GM23338 (cell line): ENCODE measurements at regions not wholly inside any gene's neighbourhood (a gene's known extent, or its start where the extent isn't known, plus 50 kb on each side); places are given as distances from the start of the nearest gene placed in this dataset.

Experiments used
- ATAC-seq: fragments of 200-7000 bp; cut with Tn5 transposase; 3 replicates; pipeline ENCODE4 v1.9.1; 2020
- DNase-seq: peaks from one replicate; pipeline ENCODE4 v3.0.0-alpha.2; 2015; ENCODE audit warnings: low spot score
- H2AFZ ChIP-seq: fragments of 200-600 bp; sonication (generic); 2 replicates; pipeline ENCODE4 v1.8.0; 2016; ENCODE audit warnings: antibody characterized with exemption, mild to moderate bottlenecking, moderate library complexity
- H3F3A ChIP-seq: fragments of 200-600 bp; sonication (generic); replicated peaks from 2 replicates; pipeline ENCODE4 v1.8.0; 2017; ENCODE audit warnings: antibody characterized with exemption, mixed run types, low read depth
- H3K27ac ChIP-seq: fragments of 200-600 bp; sonication (generic); 2 replicates; pipeline ENCODE4 v1.6.1; 2016; ENCODE audit warnings: low read depth
- H3K27me3 ChIP-seq: fragments of 200-600 bp; sonication (generic); 2 replicates; pipeline ENCODE4 v1.8.0; 2016; ENCODE audit warnings: mild to moderate bottlenecking, mixed run types, moderate library complexity; ENCODE audit not compliant: insufficient read depth
- H3K36me3 ChIP-seq: fragments of 200-600 bp; sonication (generic); 2 replicates; pipeline ENCODE4 v1.8.0; 2016; ENCODE audit warnings: mild to moderate bottlenecking; ENCODE audit not compliant: insufficient read depth
- H3K4me1 ChIP-seq: fragments of 200-600 bp; sonication (generic); 2 replicates; pipeline ENCODE4 v1.8.0; 2016; ENCODE audit warnings: mild to moderate bottlenecking, moderate library complexity; ENCODE audit not compliant: insufficient read depth
- H3K4me2 ChIP-seq: fragments of 200-600 bp; sonication (generic); 2 replicates; pipeline ENCODE4 v1.7.1; 2017; ENCODE audit warnings: mixed run types
- H3K4me3 ChIP-seq: fragments of 200-600 bp; sonication (generic); 2 replicates; pipeline ENCODE4 v1.6.1; 2016; ENCODE audit warnings: mixed run types
- H3K79me2 ChIP-seq: fragments of 200-600 bp; sonication (generic); replicated peaks from 2 replicates; pipeline ENCODE4 v1.8.0; 2017; ENCODE audit warnings: mild to moderate bottlenecking; ENCODE audit not compliant: insufficient read depth
- H3K9me2 ChIP-seq: fragments of 200-600 bp; sonication (generic); 2 replicates; pipeline ENCODE4 v1.8.0; 2017; ENCODE audit not compliant: insufficient read depth
- H4K20me1 ChIP-seq: fragments of 200-600 bp; sonication (generic); replicated peaks from 2 replicates; pipeline ENCODE4 v1.8.0; 2017; ENCODE audit warnings: mild to moderate bottlenecking; ENCODE audit not compliant: insufficient read depth
- H3K27ac Mint-ChIP-seq: 2 replicates; pipeline ENCODE4 v1.8.0; 2020; ENCODE audit warnings: inconsistent platforms, mild to moderate bottlenecking, moderate library complexity, mixed read lengths
- H3K27me3 Mint-ChIP-seq: 3 replicates; pipeline ENCODE4 v1.8.0; 2022; ENCODE audit warnings: low read depth, mild to moderate bottlenecking, moderate library complexity, mixed read lengths, inconsistent platforms; ENCODE audit not compliant: insufficient read depth, poor library complexity
- H3K36me3 Mint-ChIP-seq: 3 replicates; pipeline ENCODE4 v1.8.0; 2021; ENCODE audit warnings: low read depth, mild to moderate bottlenecking, inconsistent platforms, moderate library complexity, mixed read lengths
- H3K4me1 Mint-ChIP-seq: 3 replicates; pipeline ENCODE4 v1.8.0; 2020; ENCODE audit warnings: mild to moderate bottlenecking, inconsistent platforms, mixed read lengths
- H3K4me3 Mint-ChIP-seq: 3 replicates; pipeline ENCODE4 v1.8.0; 2021; ENCODE audit warnings: moderate library complexity, mild to moderate bottlenecking, inconsistent platforms, mixed read lengths
- H3K9me3 Mint-ChIP-seq: 3 replicates; pipeline ENCODE4 v1.8.0; 2020; ENCODE audit warnings: moderate library complexity, mild to moderate bottlenecking, inconsistent platforms, mixed read lengths
- CREB1 ChIP-seq: fragments of 250-450 bp; sonication (Bioruptor Pico); IDR thresholded peaks from 2 replicates; pipeline ENCODE4 v1.5.0; 2020; ENCODE audit warnings: low read depth, mild to moderate bottlenecking, moderate library complexity
- CTCF ChIP-seq, 2 experiments: fragments of 200-600 bp in 1 of 2; sonication (generic) in 1 of 2; conservative IDR thresholded peaks; 2 replicates each; pipeline versions ENCODE4 v1.5.1 to v1.6.1; 2016 to 2017; ENCODE audit warnings: antibody characterized with exemption in 2 of 2, low read depth in 2 of 2, mild to moderate bottlenecking in 2 of 2, moderate library complexity in 1 of 2
- EZH2 ChIP-seq: fragments of 200-600 bp; sonication (generic); IDR thresholded peaks from one replicate; pipeline ENCODE4 v1.8.0; 2017; ENCODE audit warnings: antibody characterized with exemption, mild to moderate bottlenecking, low read depth; ENCODE audit not compliant: unreplicated experiment
- EZH2phosphoT487 ChIP-seq: fragments of 200-600 bp; sonication (generic); IDR thresholded peaks from one replicate; pipeline ENCODE4 v1.8.1; 2018; ENCODE audit warnings: antibody characterized with exemption; ENCODE audit not compliant: unreplicated experiment
- JUNB ChIP-seq: IDR thresholded peaks from one replicate; pipeline ENCODE4 v1.6.1; 2016; ENCODE audit warnings: antibody characterized with exemption; ENCODE audit not compliant: unreplicated experiment
- NANOG ChIP-seq: IDR thresholded peaks from 2 replicates; pipeline ENCODE4 v1.6.1; 2016; ENCODE audit warnings: antibody characterized with exemption, borderline replicate concordance
- POLR2AphosphoS5 ChIP-seq: IDR thresholded peaks from 2 replicates; pipeline ENCODE4 v1.6.1; 2016; ENCODE audit warnings: antibody characterized with exemption, low read depth
- STAT1 ChIP-seq: IDR thresholded peaks from one replicate; pipeline ENCODE4 v1.6.1; 2016; ENCODE audit warnings: antibody characterized with exemption; ENCODE audit not compliant: unreplicated experiment
- ZNF114 ChIP-seq: fragments of 250-450 bp; sonication (Bioruptor Pico); IDR thresholded peaks from 2 replicates; pipeline ENCODE4 v1.5.0; 2020; ENCODE audit warnings: mild to moderate bottlenecking, moderate library complexity
- ZNF331 ChIP-seq: fragments of 250-450 bp; sonication (Bioruptor Pico); IDR thresholded peaks from 2 replicates; pipeline ENCODE4 v1.5.0; 2020; ENCODE audit warnings: low read depth, mild to moderate bottlenecking, moderate library complexity
- TF ChIP-seq, protein P1 (sequence below): IDR thresholded peaks from one replicate; pipeline ENCODE4 v1.6.1; 2018; ENCODE audit warnings: antibody characterized with exemption; ENCODE audit not compliant: unreplicated experiment
- TF ChIP-seq, protein P2 (sequence below): fragments of 250-450 bp; sonication (Bioruptor Pico); IDR thresholded peaks from 2 replicates; pipeline ENCODE4 v1.5.0; 2020; ENCODE audit warnings: mild to moderate bottlenecking, moderate library complexity
- TF ChIP-seq, protein P3 (sequence below): IDR thresholded peaks from 2 replicates; pipeline ENCODE4 v1.6.1; 2016; ENCODE audit warnings: antibody characterized with exemption

- no peak for ATAC-seq
- peaks cover 8% of the 10 kb centered on the region; the same call in 1 of the 2 replicates for H3K4me1 ChIP-seq
- peaks cover 7% of the 10 kb centered on the region; the same call in 2 of the 3 replicates for H3K36me3 Mint-ChIP-seq
- H3K27me3 ChIP-seq: no peaks in the 10 kb centered on the region
- no peak overlapping the region for H3K4me3 Mint-ChIP-seq
- peaks cover 5% of the 10 kb centered on the region for H3K27me3 Mint-ChIP-seq
- H3K27ac Mint-ChIP-seq: peak overlapping the region; percentile 78; the same call in 1 of the 2 replicates
- no peak overlapping the region for H2AFZ ChIP-seq
- peaks cover 23% of the 10 kb centered on the region for H3K4me1 Mint-ChIP-seq
- H3K27ac ChIP-seq: no peak overlapping the region
- H4K20me1 ChIP-seq: no peaks in the 10 kb centered on the region
- H3K79me2 ChIP-seq: no peaks in the 10 kb centered on the region
- TF ChIP-seq, protein P1, sequence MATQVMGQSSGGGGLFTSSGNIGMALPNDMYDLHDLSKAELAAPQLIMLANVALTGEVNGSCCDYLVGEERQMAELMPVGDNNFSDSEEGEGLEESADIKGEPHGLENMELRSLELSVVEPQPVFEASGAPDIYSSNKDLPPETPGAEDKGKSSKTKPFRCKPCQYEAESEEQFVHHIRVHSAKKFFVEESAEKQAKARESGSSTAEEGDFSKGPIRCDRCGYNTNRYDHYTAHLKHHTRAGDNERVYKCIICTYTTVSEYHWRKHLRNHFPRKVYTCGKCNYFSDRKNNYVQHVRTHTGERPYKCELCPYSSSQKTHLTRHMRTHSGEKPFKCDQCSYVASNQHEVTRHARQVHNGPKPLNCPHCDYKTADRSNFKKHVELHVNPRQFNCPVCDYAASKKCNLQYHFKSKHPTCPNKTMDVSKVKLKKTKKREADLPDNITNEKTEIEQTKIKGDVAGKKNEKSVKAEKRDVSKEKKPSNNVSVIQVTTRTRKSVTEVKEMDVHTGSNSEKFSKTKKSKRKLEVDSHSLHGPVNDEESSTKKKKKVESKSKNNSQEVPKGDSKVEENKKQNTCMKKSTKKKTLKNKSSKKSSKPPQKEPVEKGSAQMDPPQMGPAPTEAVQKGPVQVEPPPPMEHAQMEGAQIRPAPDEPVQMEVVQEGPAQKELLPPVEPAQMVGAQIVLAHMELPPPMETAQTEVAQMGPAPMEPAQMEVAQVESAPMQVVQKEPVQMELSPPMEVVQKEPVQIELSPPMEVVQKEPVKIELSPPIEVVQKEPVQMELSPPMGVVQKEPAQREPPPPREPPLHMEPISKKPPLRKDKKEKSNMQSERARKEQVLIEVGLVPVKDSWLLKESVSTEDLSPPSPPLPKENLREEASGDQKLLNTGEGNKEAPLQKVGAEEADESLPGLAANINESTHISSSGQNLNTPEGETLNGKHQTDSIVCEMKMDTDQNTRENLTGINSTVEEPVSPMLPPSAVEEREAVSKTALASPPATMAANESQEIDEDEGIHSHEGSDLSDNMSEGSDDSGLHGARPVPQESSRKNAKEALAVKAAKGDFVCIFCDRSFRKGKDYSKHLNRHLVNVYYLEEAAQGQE: no peak
- no peak for TF ChIP-seq EZH2phosphoT487
- no peak for TF ChIP-seq NANOG
- no peak for TF ChIP-seq EZH2
- TF ChIP-seq POLR2AphosphoS5: no peak
- TF ChIP-seq, protein P2, sequence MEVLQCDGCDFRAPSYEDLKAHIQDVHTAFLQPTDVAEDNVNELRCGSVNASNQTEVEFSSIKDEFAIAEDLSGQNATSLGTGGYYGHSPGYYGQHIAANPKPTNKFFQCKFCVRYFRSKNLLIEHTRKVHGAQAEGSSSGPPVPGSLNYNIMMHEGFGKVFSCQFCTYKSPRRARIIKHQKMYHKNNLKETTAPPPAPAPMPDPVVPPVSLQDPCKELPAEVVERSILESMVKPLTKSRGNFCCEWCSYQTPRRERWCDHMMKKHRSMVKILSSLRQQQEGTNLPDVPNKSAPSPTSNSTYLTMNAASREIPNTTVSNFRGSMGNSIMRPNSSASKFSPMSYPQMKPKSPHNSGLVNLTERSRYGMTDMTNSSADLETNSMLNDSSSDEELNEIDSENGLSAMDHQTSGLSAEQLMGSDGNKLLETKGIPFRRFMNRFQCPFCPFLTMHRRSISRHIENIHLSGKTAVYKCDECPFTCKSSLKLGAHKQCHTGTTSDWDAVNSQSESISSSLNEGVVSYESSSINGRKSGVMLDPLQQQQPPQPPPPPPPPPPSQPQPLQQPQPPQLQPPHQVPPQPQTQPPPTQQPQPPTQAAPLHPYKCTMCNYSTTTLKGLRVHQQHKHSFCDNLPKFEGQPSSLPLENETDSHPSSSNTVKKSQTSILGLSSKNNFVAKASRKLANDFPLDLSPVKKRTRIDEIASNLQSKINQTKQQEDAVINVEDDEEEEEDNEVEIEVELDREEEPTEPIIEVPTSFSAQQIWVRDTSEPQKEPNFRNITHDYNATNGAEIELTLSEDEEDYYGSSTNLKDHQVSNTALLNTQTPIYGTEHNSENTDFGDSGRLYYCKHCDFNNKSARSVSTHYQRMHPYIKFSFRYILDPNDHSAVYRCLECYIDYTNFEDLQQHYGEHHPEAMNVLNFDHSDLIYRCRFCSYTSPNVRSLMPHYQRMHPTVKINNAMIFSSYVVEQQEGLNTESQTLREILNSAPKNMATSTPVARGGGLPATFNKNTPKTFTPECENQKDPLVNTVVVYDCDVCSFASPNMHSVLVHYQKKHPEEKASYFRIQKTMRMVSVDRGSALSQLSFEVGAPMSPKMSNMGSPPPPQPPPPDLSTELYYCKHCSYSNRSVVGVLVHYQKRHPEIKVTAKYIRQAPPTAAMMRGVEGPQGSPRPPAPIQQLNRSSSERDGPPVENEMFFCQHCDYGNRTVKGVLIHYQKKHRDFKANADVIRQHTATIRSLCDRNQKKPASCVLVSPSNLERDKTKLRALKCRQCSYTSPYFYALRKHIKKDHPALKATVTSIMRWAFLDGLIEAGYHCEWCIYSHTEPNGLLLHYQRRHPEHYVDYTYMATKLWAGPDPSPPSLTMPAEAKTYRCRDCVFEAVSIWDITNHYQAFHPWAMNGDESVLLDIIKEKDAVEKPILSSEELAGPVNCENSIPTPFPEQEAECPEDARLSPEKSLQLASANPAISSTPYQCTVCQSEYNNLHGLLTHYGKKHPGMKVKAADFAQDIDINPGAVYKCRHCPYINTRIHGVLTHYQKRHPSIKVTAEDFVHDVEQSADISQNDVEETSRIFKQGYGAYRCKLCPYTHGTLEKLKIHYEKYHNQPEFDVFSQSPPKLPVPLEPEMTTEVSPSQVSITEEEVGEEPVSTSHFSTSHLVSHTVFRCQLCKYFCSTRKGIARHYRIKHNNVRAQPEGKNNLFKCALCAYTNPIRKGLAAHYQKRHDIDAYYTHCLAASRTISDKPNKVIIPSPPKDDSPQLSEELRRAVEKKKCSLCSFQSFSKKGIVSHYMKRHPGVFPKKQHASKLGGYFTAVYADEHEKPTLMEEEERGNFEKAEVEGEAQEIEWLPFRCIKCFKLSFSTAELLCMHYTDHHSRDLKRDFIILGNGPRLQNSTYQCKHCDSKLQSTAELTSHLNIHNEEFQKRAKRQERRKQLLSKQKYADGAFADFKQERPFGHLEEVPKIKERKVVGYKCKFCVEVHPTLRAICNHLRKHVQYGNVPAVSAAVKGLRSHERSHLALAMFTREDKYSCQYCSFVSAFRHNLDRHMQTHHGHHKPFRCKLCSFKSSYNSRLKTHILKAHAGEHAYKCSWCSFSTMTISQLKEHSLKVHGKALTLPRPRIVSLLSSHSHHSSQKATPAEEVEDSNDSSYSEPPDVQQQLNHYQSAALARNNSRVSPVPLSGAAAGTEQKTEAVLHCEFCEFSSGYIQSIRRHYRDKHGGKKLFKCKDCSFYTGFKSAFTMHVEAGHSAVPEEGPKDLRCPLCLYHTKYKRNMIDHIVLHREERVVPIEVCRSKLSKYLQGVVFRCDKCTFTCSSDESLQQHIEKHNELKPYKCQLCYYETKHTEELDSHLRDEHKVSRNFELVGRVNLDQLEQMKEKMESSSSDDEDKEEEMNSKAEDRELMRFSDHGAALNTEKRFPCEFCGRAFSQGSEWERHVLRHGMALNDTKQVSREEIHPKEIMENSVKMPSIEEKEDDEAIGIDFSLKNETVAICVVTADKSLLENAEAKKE (CRISPR knock-in tag): no peak
- TF ChIP-seq CREB1: no peak
- no peak for TF ChIP-seq STAT1
- TF ChIP-seq JUNB: no peak
- TF ChIP-seq ZNF114 (CRISPR knock-in tag): no peak
- TF ChIP-seq, protein P3, sequence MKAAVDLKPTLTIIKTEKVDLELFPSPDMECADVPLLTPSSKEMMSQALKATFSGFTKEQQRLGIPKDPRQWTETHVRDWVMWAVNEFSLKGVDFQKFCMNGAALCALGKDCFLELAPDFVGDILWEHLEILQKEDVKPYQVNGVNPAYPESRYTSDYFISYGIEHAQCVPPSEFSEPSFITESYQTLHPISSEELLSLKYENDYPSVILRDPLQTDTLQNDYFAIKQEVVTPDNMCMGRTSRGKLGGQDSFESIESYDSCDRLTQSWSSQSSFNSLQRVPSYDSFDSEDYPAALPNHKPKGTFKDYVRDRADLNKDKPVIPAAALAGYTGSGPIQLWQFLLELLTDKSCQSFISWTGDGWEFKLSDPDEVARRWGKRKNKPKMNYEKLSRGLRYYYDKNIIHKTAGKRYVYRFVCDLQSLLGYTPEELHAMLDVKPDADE: no peak
- TF ChIP-seq ZNF331: no peak
- no peak for TF ChIP-seq CTCF (conservative IDR thresholded peaks at IDR 0.05; ENCODE audit: low read depth in 2 of 2)
- H3K9me2 ChIP-seq: peaks cover 14% of the 10 kb centered on the region; the same call in 1 of the 2 replicates
- H3F3A ChIP-seq: no peaks in the 10 kb centered on the region
- H3K36me3 ChIP-seq: no peaks in the 10 kb centered on the region
- H3K4me3 ChIP-seq: no peak overlapping the region
- DNase-seq: no peak
- peaks cover 17% of the 10 kb centered on the region for H3K9me3 Mint-ChIP-seq
- no peak overlapping the region for H3K4me2 ChIP-seq
Observed at GRCh38 chr6:164166515-164166914, 752.0 kb downstream of the QKI start.
